GM12878 (cell line): ENCODE measurements at regions not wholly inside any gene's neighbourhood (a gene's known extent, or its start where the extent isn't known, plus 50 kb on each side); places are given as distances from the start of the nearest gene placed in this dataset.
A peak's percentile ranks its signal among the peaks of the same experiment; 100 is the strongest.

Experiments
- ATAC-seq: fragments of 200-7000 bp; cut with Tn5 transposase; 3 replicates; pipeline ENCODE4 v1.9.1; 2020; ENCODE audit warnings: mild to moderate bottlenecking, moderate library complexity
- BruUV-seq: library from RNA; stranded (reverse); fragments of 400-500 nt; replicated peaks from 2 replicates; lab custom pipeline; 2021; lab: Mats Ljungman, UMichigan
- CTCF ChIA-PET: fragments of 300-600 bp; sonication (Branson Sonifier 250); formaldehyde crosslinking; extraction: SDS; loops from one replicate; lab custom pipeline; 2021; ENCODE audit warnings: inconsistent platforms; lab: Yijun Ruan, JAX
- POLR2A ChIA-PET: fragments of 350-600 bp; formaldehyde crosslinking; extraction: SDS; loops from one replicate; lab custom pipeline; 2021; ENCODE audit warnings: inconsistent platforms; lab: Charles Lee
- RAD21 ChIA-PET: fragments of 300-600 bp; sonication (Branson Sonifier 250); formaldehyde crosslinking; loops from one replicate; lab custom pipeline; 2023; ENCODE audit warnings: antibody characterized with exemption; ENCODE audit not compliant: unreplicated experiment; lab: Charles Lee
- SMC1A ChIA-PET: fragments of 300-600 bp; sonication (Branson Sonifier 250); formaldehyde crosslinking; loops from one replicate; lab custom pipeline; 2023; ENCODE audit not compliant: unreplicated experiment, uncharacterized antibody; lab: Charles Lee
- DNase-seq: peaks from one replicate; pipeline ENCODE4 v3.0.0-alpha.2; 2011; ENCODE audit warnings: low read depth, low spot score
- FAIRE-seq: peaks from 3 replicates; lab custom pipeline; 2011; peaks lifted over from hg19 to GRCh38; lab: Jason Lieb, UNC
- H2AFZ ChIP-seq: 2 replicates; pipeline ENCODE4 v1.6.0; 2011; ENCODE audit warnings: low read depth, low read length, control low read depth; ENCODE audit not compliant: control insufficient read depth
- H3K27ac ChIP-seq: 2 replicates; pipeline ENCODE4 v1.5.1; 2011; ENCODE audit warnings: control low read depth; ENCODE audit not compliant: control insufficient read depth, insufficient read depth
- H3K27me3 ChIP-seq, 2 experiments: replicated peaks in 1 of 2; 2 replicates each; pipeline versions ENCODE4 v1.6.0 to v1.6.1; 2011; ENCODE audit warnings: low read length in 1 of 2; ENCODE audit not compliant: control insufficient read depth in 2 of 2, insufficient read depth in 2 of 2
- H3K36me3 ChIP-seq, 2 experiments: 2 replicates each; pipeline ENCODE4 v1.5.1; 2011; ENCODE audit warnings: low read length in 1 of 2; ENCODE audit not compliant: control insufficient read depth in 2 of 2, insufficient read depth in 2 of 2
- H3K4me1 ChIP-seq: 2 replicates; pipeline ENCODE4 v1.6.1; 2011; ENCODE audit warnings: mild to moderate bottlenecking, low read length, moderate library complexity, mixed read lengths; ENCODE audit not compliant: control insufficient read depth, insufficient read depth
- H3K4me2 ChIP-seq: 2 replicates; pipeline ENCODE4 v1.6.0; 2011; ENCODE audit warnings: control low read depth; ENCODE audit not compliant: control insufficient read depth, insufficient read depth
- H3K4me3 ChIP-seq: fragments of 200-600 bp; sonication (generic); 2 replicates; pipeline ENCODE4 v1.5.1; 2016
- H3K79me2 ChIP-seq: 2 replicates; pipeline ENCODE4 v1.6.0; 2011; ENCODE audit warnings: low read length; ENCODE audit not compliant: control insufficient read depth, insufficient read depth
- H3K9ac ChIP-seq: 2 replicates; pipeline ENCODE4 v1.8.0; 2011; ENCODE audit warnings: low read length, control low read depth, mixed read lengths; ENCODE audit not compliant: control insufficient read depth, insufficient read depth
- H3K9me3 ChIP-seq: replicated peaks from 3 replicates; pipeline ENCODE4 v1.5.1; 2011; ENCODE audit warnings: mild to moderate bottlenecking, low read length; ENCODE audit not compliant: control insufficient read depth, insufficient read depth
- H4K20me1 ChIP-seq: 2 replicates; pipeline ENCODE4 v1.6.0; 2011; ENCODE audit not compliant: control insufficient read depth, insufficient read depth
- CHD4 ChIP-seq: fragments of 200-600 bp; sonication (generic); IDR thresholded peaks from 2 replicates; pipeline ENCODE4 v1.6.1; 2016; ENCODE audit warnings: mild to moderate bottlenecking
- EGR1 ChIP-seq, 2 experiments: IDR thresholded peaks; 1 replicate in 1 of 2; 2 replicates in 1 of 2; pipeline ENCODE4 v1.6.1; 2011 to 2012; ENCODE audit warnings: low read depth in 2 of 2, low read length in 2 of 2, borderline replicate concordance in 1 of 2, mild to moderate bottlenecking in 1 of 2, moderate library complexity in 1 of 2
- NR2C1 ChIP-seq: fragments of 450-650 bp; IDR thresholded peaks from 2 replicates; pipeline ENCODE4 v1.6.1; 2017; ENCODE audit warnings: antibody characterized with exemption, mild to moderate bottlenecking, moderate library complexity
- NR2F1 ChIP-seq: fragments of 450-650 bp; conservative IDR thresholded peaks from 2 replicates; pipeline ENCODE4 v1.6.1; 2017; ENCODE audit warnings: mild to moderate bottlenecking
- SMC3 ChIP-seq: IDR thresholded peaks from 2 replicates; pipeline ENCODE4 v1.6.1; 2011; ENCODE audit warnings: low read length, improper control_type of control experiment, borderline replicate concordance
- YBX1 ChIP-seq: fragments of 450-650 bp; IDR thresholded peaks from 2 replicates; pipeline ENCODE4 v1.6.1; 2016; ENCODE audit warnings: antibody characterized with exemption
- WGBS: methylation state at CpG from one replicate; pipeline ENCODE4 v1.1.6; 2016; ENCODE audit warnings: low lambda C conversion rate; ENCODE audit not compliant: insufficient replicate concordance, insufficient coverage; ENCODE audit errors: missing lambda C conversion rate; 5-methylcytosine and 5-hydroxymethylcytosine counted together
- in situ Hi-C: fragments of 300-500 bp; cut with MboI; formaldehyde crosslinking; loops from 9 replicates; pipeline ENCODE4 v1.14.3; 2018; ENCODE audit warnings: mixed read lengths
- intact Hi-C: fragments of 100-400 bp; cut with micrococcal nuclease; formaldehyde crosslinking; loops from one replicate; pipeline ENCODE4 v1.14.2; 2022; ENCODE audit not compliant: unreplicated experiment
- TF ChIP-seq, protein P1 (sequence below): fragments of 450-650 bp; IDR thresholded peaks from 2 replicates; pipeline ENCODE4 v1.6.1; 2017; ENCODE audit warnings: mild to moderate bottlenecking
- TF ChIP-seq, protein P2 (sequence below): fragments of 450-650 bp; formaldehyde crosslinking; IDR thresholded peaks from 2 replicates; pipeline ENCODE4 v1.4.0; 2022; ENCODE audit warnings: mild to moderate bottlenecking, moderate library complexity

DNA sequence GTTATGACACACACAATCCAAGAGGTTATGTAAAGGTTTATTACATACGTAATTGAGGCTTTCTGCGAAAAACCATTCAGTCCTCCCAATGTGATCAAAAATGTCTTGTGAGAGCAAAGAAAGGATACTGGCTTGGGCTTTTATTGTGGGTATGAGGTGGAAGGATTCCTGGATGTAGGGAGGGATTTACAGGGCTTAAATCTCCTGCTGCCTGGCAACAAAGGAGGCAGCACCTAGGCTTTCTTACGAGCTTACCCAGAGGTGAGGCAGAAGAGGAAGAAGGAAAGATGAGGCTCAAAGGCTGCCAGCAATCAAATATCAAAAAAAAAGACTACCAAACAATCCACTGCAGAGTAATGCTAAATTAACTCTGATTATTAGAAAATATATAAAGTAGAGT is 1149.5 kb upstream of the POT1 start:
- H4K20me1 ChIP-seq: no peaks in the 10 kb centered on the region
- intact Hi-C loops (no loop called here), in situ Hi-C loops (no loop called here)
- no peaks in the 10 kb centered on the region for H3K36me3 ChIP-seq
- ChIA-PET SMC1A (interaction anchor here (0.9 to 1.2 kb wide), 2 partner anchors 104 to 579 kb away, joined by 3 read pairs; no protein-coding TSS in a partner anchor), CTCF (no interaction called here), POLR2A (no interaction called here), RAD21 (no interaction called here)
- TF ChIP-seq, protein P1, sequence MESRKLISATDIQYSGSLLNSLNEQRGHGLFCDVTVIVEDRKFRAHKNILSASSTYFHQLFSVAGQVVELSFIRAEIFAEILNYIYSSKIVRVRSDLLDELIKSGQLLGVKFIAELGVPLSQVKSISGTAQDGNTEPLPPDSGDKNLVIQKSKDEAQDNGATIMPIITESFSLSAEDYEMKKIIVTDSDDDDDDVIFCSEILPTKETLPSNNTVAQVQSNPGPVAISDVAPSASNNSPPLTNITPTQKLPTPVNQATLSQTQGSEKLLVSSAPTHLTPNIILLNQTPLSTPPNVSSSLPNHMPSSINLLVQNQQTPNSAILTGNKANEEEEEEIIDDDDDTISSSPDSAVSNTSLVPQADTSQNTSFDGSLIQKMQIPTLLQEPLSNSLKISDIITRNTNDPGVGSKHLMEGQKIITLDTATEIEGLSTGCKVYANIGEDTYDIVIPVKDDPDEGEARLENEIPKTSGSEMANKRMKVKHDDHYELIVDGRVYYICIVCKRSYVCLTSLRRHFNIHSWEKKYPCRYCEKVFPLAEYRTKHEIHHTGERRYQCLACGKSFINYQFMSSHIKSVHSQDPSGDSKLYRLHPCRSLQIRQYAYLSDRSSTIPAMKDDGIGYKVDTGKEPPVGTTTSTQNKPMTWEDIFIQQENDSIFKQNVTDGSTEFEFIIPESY: no peak
- TF ChIP-seq NR2C1 (no peak), SMC3 (no peak), CHD4 (no peak), YBX1 (no peak), EGR1 (IDR thresholded peaks at IDR 0.05; ENCODE audit: borderline replicate concordance in 1 of 2, low read depth in 2 of 2, low read length in 2 of 2) (no peak), NR2F1 (no peak)
- TF ChIP-seq, protein P2, sequence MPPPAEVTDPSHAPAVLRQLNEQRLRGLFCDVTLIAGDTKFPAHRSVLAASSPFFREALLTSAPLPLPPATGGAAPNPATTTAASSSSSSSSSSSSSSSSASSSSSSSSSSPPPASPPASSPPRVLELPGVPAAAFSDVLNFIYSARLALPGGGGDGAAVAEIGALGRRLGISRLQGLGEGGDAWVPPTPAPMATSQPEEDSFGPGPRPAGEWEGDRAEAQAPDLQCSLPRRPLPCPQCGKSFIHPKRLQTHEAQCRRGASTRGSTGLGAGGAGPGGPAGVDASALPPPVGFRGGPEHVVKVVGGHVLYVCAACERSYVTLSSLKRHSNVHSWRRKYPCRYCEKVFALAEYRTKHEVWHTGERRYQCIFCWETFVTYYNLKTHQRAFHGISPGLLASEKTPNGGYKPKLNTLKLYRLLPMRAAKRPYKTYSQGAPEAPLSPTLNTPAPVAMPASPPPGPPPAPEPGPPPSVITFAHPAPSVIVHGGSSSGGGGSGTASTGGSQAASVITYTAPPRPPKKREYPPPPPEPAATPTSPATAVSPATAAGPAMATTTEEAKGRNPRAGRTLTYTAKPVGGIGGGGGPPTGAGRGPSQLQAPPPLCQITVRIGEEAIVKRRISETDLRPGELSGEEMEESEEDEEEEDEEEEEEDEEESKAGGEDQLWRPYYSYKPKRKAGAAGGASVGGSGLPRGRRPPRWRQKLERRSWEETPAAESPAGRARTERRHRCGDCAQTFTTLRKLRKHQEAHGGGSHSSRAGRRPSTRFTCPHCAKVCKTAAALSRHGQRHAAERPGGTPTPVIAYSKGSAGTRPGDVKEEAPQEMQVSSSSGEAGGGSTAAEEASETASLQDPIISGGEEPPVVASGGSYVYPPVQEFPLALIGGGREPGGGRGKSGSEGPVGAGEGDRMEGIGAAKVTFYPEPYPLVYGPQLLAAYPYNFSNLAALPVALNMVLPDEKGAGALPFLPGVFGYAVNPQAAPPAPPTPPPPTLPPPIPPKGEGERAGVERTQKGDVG: no peak
- BruUV-seq: no TSS peak
- H3K27me3 ChIP-seq: no peaks in the 10 kb centered on the region
- DNase-seq (no peak), ATAC-seq (peak; percentile 29), FAIRE-seq (no peak)
- no peak overlapping the region for H3K27ac ChIP-seq
- no peak overlapping the region for H3K4me2 ChIP-seq
- H3K4me1 ChIP-seq: no peaks in the 10 kb centered on the region
- H3K9ac ChIP-seq: no peak overlapping the region
- H3K4me3 ChIP-seq: no peak overlapping the region
- no peaks in the 10 kb centered on the region for H3K9me3 ChIP-seq
- H3K79me2 ChIP-seq: no peaks in the 10 kb centered on the region
- no peak overlapping the region for H2AFZ ChIP-seq
- WGBS: 54% methylated on average over 3 of the region's 3 CpGs
